Liver (tissue), 3 donors: ENCODE measurements at regions not wholly inside any gene's neighbourhood (a gene's known extent, or its start where the extent isn't known, plus 50 kb on each side); places are given as distances from the start of the nearest gene placed in this dataset.

Experiments used
- ATF3 ChIP-seq: IDR thresholded peaks from 2 replicates; pipeline ENCODE4 v1.6.1; 2016; ENCODE audit warnings: antibody characterized with exemption
- CTCF ChIP-seq: fragments of 150-350 bp; IDR thresholded peaks from 2 replicates; pipeline ENCODE4 v1.5.1; 2017; ENCODE audit warnings: improper control_type of control experiment, low read depth, low read length; ENCODE audit not compliant: missing input control
- JUND ChIP-seq, 2 donors: IDR thresholded peaks; 2 replicates each; pipeline ENCODE4 v1.6.1; 2016; ENCODE audit warnings: antibody characterized with exemption in 2 of 2
- MAX ChIP-seq: IDR thresholded peaks from 2 replicates; pipeline ENCODE4 v1.6.1; 2016; ENCODE audit warnings: antibody characterized with exemption
- RAD21 ChIP-seq, 2 donors: IDR thresholded peaks; 2 replicates each; pipeline ENCODE4 v1.6.1; 2016; ENCODE audit warnings: antibody characterized with exemption in 2 of 2, mild to moderate bottlenecking in 2 of 2
- REST ChIP-seq: IDR thresholded peaks from 2 replicates; pipeline ENCODE4 v1.6.1; 2016; ENCODE audit warnings: antibody characterized with exemption, mild to moderate bottlenecking
- donor health status: healthy.
- donor health status: healthy.

- no peak for TF ChIP-seq JUND (IDR thresholded peaks at IDR 0.05)
- TF ChIP-seq MAX = no peak
- TF ChIP-seq CTCF = no peak
- no peak for TF ChIP-seq RAD21 (IDR thresholded peaks at IDR 0.05)
- TF ChIP-seq ATF3 = no peak
- TF ChIP-seq REST = no peak
These were observed 326.5 kb downstream of the ASMT start for GRCh38 chrX:1941321-1941720.
